ENCODE measurements at regions not wholly inside any gene's neighbourhood (a gene's known extent, or its start where the extent isn't known, plus 50 kb on each side); places are given as distances from the start of the nearest gene placed in this dataset.

- TF ChIP-seq CTCF (IDR thresholded peaks at IDR 0.05) = no peak
- TF ChIP-seq EP300 (IDR thresholded peaks at IDR 0.05) = no peak
These were observed 1156.6 kb downstream of the TBC1D22A start for GRCh38 chr22:47919001-47919441.

All from tibial nerve (tissue), 4 donors.